ENCODE measurements at regions not wholly inside any gene's neighbourhood (a gene's known extent, or its start where the extent isn't known, plus 50 kb on each side); places are given as distances from the start of the nearest gene placed in this dataset.

DNA sequence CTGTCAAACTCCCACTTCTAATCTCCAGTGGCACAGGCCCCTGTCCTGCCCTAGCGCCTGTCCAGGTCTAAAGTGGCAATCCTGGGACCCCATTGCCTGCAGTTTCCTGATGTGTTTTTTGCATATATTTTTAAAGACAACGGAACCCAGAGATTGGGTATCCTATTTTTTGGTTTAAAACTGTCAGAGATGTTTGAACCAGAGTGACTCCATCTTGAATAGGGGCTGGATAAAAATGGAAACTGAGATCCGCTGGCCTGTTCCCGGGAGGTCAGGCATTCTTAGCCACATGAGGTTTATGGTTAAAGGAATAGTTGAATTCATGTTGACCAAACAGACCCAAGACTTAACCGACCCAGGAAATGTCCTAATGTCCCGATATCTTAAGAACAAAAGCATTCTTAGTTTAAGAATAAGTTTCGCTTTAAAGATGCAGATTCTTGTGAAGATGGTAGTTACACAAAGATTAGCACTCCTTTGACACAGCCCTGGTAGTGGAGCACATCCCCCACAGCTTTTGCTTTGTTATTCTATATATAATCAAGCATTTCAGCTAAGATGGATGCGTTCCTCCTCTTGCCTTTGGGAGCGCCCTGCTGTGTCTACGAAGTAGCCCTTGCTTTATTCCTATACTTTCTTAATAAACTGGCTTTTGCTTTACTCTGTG lies 332.1 kb downstream of the UQCRFS1 start (continued):
- TF ChIP-seq, protein P1, sequence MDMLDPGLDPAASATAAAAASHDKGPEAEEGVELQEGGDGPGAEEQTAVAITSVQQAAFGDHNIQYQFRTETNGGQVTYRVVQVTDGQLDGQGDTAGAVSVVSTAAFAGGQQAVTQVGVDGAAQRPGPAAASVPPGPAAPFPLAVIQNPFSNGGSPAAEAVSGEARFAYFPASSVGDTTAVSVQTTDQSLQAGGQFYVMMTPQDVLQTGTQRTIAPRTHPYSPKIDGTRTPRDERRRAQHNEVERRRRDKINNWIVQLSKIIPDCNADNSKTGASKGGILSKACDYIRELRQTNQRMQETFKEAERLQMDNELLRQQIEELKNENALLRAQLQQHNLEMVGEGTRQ (CRISPR knock-in tag; IDR thresholded peaks at IDR 0.05): no peak
- TF ChIP-seq JAZF1 (CRISPR knock-in tag; IDR thresholded peaks at IDR 0.05): no peak
- TF ChIP-seq, protein P2, sequence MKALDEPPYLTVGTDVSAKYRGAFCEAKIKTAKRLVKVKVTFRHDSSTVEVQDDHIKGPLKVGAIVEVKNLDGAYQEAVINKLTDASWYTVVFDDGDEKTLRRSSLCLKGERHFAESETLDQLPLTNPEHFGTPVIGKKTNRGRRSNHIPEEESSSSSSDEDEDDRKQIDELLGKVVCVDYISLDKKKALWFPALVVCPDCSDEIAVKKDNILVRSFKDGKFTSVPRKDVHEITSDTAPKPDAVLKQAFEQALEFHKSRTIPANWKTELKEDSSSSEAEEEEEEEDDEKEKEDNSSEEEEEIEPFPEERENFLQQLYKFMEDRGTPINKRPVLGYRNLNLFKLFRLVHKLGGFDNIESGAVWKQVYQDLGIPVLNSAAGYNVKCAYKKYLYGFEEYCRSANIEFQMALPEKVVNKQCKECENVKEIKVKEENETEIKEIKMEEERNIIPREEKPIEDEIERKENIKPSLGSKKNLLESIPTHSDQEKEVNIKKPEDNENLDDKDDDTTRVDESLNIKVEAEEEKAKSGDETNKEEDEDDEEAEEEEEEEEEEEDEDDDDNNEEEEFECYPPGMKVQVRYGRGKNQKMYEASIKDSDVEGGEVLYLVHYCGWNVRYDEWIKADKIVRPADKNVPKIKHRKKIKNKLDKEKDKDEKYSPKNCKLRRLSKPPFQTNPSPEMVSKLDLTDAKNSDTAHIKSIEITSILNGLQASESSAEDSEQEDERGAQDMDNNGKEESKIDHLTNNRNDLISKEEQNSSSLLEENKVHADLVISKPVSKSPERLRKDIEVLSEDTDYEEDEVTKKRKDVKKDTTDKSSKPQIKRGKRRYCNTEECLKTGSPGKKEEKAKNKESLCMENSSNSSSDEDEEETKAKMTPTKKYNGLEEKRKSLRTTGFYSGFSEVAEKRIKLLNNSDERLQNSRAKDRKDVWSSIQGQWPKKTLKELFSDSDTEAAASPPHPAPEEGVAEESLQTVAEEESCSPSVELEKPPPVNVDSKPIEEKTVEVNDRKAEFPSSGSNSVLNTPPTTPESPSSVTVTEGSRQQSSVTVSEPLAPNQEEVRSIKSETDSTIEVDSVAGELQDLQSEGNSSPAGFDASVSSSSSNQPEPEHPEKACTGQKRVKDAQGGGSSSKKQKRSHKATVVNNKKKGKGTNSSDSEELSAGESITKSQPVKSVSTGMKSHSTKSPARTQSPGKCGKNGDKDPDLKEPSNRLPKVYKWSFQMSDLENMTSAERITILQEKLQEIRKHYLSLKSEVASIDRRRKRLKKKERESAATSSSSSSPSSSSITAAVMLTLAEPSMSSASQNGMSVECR (CRISPR knock-in tag; IDR thresholded peaks at IDR 0.05; ENCODE audit: borderline replicate concordance): no peak
- no peak for TF ChIP-seq HMGA2 (CRISPR knock-in tag; IDR thresholded peaks at IDR 0.05)
- no peak for TF ChIP-seq ZNF219 (CRISPR knock-in tag; IDR thresholded peaks at IDR 0.05; ENCODE audit: borderline replicate concordance)
- TF ChIP-seq ELF4 (CRISPR knock-in tag; IDR thresholded peaks at IDR 0.05; ENCODE audit: low read depth): no peak
- no peak for TF ChIP-seq ZNF232 (CRISPR knock-in tag; IDR thresholded peaks at IDR 0.05)
- TF ChIP-seq, protein P3, sequence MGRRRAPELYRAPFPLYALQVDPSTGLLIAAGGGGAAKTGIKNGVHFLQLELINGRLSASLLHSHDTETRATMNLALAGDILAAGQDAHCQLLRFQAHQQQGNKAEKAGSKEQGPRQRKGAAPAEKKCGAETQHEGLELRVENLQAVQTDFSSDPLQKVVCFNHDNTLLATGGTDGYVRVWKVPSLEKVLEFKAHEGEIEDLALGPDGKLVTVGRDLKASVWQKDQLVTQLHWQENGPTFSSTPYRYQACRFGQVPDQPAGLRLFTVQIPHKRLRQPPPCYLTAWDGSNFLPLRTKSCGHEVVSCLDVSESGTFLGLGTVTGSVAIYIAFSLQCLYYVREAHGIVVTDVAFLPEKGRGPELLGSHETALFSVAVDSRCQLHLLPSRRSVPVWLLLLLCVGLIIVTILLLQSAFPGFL (CRISPR knock-in tag; IDR thresholded peaks at IDR 0.05; ENCODE audit: borderline replicate concordance): no peak
- TF ChIP-seq, protein P4, sequence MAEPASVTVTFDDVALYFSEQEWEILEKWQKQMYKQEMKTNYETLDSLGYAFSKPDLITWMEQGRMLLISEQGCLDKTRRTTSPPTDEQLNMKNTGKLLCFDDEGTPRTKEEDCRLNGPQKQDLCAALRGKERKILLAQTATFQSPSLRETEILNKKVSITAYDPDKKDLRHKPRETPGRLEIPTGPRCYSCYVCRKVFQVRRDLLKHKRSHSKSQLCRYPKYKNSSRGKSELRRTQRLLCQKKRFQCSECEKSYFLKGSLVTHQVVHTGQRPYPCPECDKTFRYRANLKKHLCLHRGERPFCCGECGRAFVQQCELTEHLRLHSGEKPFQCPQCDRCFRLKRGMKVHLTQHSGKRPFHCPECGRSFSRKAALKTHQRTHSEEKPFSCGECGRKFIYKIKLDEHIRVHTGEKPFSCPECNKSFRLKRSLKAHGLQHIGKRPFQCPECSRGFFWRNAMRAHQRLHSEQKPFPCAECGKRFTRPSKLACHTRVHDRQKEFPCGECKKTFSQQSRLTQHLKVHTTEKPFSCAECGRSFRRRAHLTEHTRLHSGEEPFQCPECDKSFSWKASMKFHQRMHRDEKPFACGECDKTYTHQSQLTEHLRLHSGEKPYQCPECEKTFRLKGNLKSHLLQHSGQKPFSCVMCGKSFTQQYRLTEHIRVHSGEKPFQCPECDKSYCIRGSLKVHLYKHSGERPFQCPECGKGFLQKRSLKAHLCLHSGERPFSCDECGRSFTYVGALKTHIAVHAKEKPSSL (CRISPR knock-in tag; conservative IDR thresholded peaks at IDR 0.05): 0 out of 2 replicates have a peak, but pooled peaks have one; percentile 60
- TF ChIP-seq, protein P5, sequence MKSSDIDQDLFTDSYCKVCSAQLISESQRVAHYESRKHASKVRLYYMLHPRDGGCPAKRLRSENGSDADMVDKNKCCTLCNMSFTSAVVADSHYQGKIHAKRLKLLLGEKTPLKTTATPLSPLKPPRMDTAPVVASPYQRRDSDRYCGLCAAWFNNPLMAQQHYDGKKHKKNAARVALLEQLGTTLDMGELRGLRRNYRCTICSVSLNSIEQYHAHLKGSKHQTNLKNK (CRISPR knock-in tag; IDR thresholded peaks at IDR 0.05): peak; percentile 89
- TF ChIP-seq, protein P6, sequence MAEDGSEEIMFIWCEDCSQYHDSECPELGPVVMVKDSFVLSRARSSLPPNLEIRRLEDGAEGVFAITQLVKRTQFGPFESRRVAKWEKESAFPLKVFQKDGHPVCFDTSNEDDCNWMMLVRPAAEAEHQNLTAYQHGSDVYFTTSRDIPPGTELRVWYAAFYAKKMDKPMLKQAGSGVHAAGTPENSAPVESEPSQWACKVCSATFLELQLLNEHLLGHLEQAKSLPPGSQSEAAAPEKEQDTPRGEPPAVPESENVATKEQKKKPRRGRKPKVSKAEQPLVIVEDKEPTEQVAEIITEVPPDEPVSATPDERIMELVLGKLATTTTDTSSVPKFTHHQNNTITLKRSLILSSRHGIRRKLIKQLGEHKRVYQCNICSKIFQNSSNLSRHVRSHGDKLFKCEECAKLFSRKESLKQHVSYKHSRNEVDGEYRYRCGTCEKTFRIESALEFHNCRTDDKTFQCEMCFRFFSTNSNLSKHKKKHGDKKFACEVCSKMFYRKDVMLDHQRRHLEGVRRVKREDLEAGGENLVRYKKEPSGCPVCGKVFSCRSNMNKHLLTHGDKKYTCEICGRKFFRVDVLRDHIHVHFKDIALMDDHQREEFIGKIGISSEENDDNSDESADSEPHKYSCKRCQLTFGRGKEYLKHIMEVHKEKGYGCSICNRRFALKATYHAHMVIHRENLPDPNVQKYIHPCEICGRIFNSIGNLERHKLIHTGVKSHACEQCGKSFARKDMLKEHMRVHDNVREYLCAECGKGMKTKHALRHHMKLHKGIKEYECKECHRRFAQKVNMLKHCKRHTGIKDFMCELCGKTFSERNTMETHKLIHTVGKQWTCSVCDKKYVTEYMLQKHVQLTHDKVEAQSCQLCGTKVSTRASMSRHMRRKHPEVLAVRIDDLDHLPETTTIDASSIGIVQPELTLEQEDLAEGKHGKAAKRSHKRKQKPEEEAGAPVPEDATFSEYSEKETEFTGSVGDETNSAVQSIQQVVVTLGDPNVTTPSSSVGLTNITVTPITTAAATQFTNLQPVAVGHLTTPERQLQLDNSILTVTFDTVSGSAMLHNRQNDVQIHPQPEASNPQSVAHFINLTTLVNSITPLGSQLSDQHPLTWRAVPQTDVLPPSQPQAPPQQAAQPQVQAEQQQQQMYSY (CRISPR knock-in tag; IDR thresholded peaks at IDR 0.05): no peak
- TF ChIP-seq, protein P7, sequence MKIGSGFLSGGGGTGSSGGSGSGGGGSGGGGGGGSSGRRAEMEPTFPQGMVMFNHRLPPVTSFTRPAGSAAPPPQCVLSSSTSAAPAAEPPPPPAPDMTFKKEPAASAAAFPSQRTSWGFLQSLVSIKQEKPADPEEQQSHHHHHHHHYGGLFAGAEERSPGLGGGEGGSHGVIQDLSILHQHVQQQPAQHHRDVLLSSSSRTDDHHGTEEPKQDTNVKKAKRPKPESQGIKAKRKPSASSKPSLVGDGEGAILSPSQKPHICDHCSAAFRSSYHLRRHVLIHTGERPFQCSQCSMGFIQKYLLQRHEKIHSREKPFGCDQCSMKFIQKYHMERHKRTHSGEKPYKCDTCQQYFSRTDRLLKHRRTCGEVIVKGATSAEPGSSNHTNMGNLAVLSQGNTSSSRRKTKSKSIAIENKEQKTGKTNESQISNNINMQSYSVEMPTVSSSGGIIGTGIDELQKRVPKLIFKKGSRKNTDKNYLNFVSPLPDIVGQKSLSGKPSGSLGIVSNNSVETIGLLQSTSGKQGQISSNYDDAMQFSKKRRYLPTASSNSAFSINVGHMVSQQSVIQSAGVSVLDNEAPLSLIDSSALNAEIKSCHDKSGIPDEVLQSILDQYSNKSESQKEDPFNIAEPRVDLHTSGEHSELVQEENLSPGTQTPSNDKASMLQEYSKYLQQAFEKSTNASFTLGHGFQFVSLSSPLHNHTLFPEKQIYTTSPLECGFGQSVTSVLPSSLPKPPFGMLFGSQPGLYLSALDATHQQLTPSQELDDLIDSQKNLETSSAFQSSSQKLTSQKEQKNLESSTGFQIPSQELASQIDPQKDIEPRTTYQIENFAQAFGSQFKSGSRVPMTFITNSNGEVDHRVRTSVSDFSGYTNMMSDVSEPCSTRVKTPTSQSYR (CRISPR knock-in tag; IDR thresholded peaks at IDR 0.05): no peak
- no peak for TF ChIP-seq SMAD3 (CRISPR knock-in tag; IDR thresholded peaks at IDR 0.05; ENCODE audit: borderline replicate concordance)
- peak; percentile 89 for TF ChIP-seq ZNF423 (CRISPR knock-in tag; IDR thresholded peaks at IDR 0.05)
- TF ChIP-seq, protein P8, sequence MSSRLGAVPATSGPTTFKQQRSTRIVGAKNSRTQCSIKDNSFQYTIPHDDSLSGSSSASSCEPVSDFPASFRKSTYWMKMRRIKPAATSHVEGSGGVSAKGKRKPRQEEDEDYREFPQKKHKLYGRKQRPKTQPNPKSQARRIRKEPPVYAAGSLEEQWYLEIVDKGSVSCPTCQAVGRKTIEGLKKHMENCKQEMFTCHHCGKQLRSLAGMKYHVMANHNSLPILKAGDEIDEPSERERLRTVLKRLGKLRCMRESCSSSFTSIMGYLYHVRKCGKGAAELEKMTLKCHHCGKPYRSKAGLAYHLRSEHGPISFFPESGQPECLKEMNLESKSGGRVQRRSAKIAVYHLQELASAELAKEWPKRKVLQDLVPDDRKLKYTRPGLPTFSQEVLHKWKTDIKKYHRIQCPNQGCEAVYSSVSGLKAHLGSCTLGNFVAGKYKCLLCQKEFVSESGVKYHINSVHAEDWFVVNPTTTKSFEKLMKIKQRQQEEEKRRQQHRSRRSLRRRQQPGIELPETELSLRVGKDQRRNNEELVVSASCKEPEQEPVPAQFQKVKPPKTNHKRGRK (CRISPR knock-in tag; IDR thresholded peaks at IDR 0.05; ENCODE audit: borderline replicate concordance): no peak
- TF ChIP-seq ZNF671 (CRISPR knock-in tag; IDR thresholded peaks at IDR 0.05): no peak
- TF ChIP-seq NFE2L1 (CRISPR knock-in tag; IDR thresholded peaks at IDR 0.05): no peak
- no peak for TF ChIP-seq MYBL2 (CRISPR knock-in tag; IDR thresholded peaks at IDR 0.05)
- TF ChIP-seq EMX1 (CRISPR knock-in tag; IDR thresholded peaks at IDR 0.05): peak; percentile 79; the same call in 1 of the 2 replicates
- TF ChIP-seq PRRX2 (CRISPR knock-in tag; IDR thresholded peaks at IDR 0.05): no peak

Data from WTC11 (cell line).